H9 (cell line): ENCODE measurements at regions not wholly inside any gene's neighbourhood (a gene's known extent, or its start where the extent isn't known, plus 50 kb on each side); places are given as distances from the start of the nearest gene placed in this dataset.

Experiments
- DNase-seq: peaks from one replicate; pipeline ENCODE4 v3.0.0-alpha.2; 2017
- H2AFZ ChIP-seq: one replicate; pipeline ENCODE4 v1.6.1; 2013; ENCODE audit warnings: mild to moderate bottlenecking, low read length, control low read depth, moderate library complexity
- H2AK5ac ChIP-seq: 2 replicates; pipeline ENCODE4 v1.6.1; 2013; ENCODE audit warnings: low read length, control low read depth, mixed read lengths; ENCODE audit not compliant: insufficient read length
- H2BK120ac ChIP-seq: one replicate; pipeline ENCODE4 v1.6.1; 2013; ENCODE audit warnings: low read depth, mild to moderate bottlenecking, low read length, control low read depth, inconsistent platforms; ENCODE audit not compliant: poor library complexity, severe bottlenecking
- H2BK12ac ChIP-seq: 2 replicates; pipeline ENCODE4 v1.6.1; 2013; ENCODE audit warnings: low read length, control low read depth, mixed read lengths, low read depth; ENCODE audit not compliant: insufficient read length
- H2BK15ac ChIP-seq: 2 replicates; pipeline ENCODE4 v1.6.1; 2013; ENCODE audit warnings: low read depth, low read length, control low read depth
- H2BK20ac ChIP-seq: one replicate; pipeline ENCODE4 v1.6.1; 2013; ENCODE audit warnings: low read depth, mild to moderate bottlenecking, low read length, control low read depth, inconsistent platforms; ENCODE audit not compliant: poor library complexity, severe bottlenecking
- H2BK5ac ChIP-seq: 2 replicates; pipeline ENCODE4 v1.6.1; 2013; ENCODE audit warnings: low read length, control low read depth, mixed read lengths; ENCODE audit not compliant: insufficient read length
- H3K14ac ChIP-seq: 2 replicates; pipeline ENCODE4 v1.6.1; 2013; ENCODE audit warnings: low read length, control low read depth; ENCODE audit not compliant: insufficient read depth
- H3K18ac ChIP-seq: 2 replicates; pipeline ENCODE4 v1.6.1; 2013; ENCODE audit warnings: low read depth, mild to moderate bottlenecking, mixed read lengths, low read length, control low read depth; ENCODE audit not compliant: insufficient read length
- H3K23ac ChIP-seq: 2 replicates; pipeline ENCODE4 v1.6.1; 2013; ENCODE audit warnings: low read length, control low read depth, mixed read lengths, low read depth; ENCODE audit not compliant: insufficient read length
- H3K23me2 ChIP-seq: 2 replicates; pipeline ENCODE4 v1.6.1; 2013; ENCODE audit warnings: low read depth, mild to moderate bottlenecking, mixed read lengths, low read length, control low read depth; ENCODE audit not compliant: insufficient read length, poor library complexity, severe bottlenecking
- H3K27ac ChIP-seq: 2 replicates; pipeline ENCODE4 v1.5.1; 2013; ENCODE audit warnings: low read length, control low read depth, mixed read lengths, low read depth; ENCODE audit not compliant: insufficient read length
- H3K27me3 ChIP-seq: 2 replicates; pipeline ENCODE4 v1.6.1; 2013; ENCODE audit warnings: low read length, control low read depth, inconsistent platforms; ENCODE audit not compliant: insufficient read depth
- H3K4ac ChIP-seq: 2 replicates; pipeline ENCODE4 v1.6.1; 2013; ENCODE audit warnings: low read depth, mild to moderate bottlenecking, control low read depth, inconsistent platforms, low read length, moderate library complexity
- H3K4me1 ChIP-seq: 2 replicates; pipeline ENCODE4 v1.6.1; 2013; ENCODE audit warnings: low read length, control low read depth, inconsistent platforms; ENCODE audit not compliant: insufficient read depth
- H3K4me2 ChIP-seq: 2 replicates; pipeline ENCODE4 v1.6.1; 2013; ENCODE audit warnings: low read length, control low read depth, mixed read lengths; ENCODE audit not compliant: insufficient read length, insufficient read depth
- H3K56ac ChIP-seq: 2 replicates; pipeline ENCODE4 v1.6.1; 2013; ENCODE audit warnings: low read depth, mild to moderate bottlenecking, mixed read lengths, low read length, control low read depth; ENCODE audit not compliant: insufficient read length
- H3K79me1 ChIP-seq: 2 replicates; pipeline ENCODE4 v1.6.1; 2013; ENCODE audit warnings: low read depth, mild to moderate bottlenecking, moderate library complexity, low read length, control low read depth, inconsistent platforms; ENCODE audit not compliant: insufficient read depth, poor library complexity, severe bottlenecking
- H3K79me2 ChIP-seq: 2 replicates; pipeline ENCODE4 v1.6.1; 2013; ENCODE audit warnings: low read length, control low read depth, inconsistent platforms; ENCODE audit not compliant: insufficient read depth
- H3K9ac ChIP-seq: 2 replicates; pipeline ENCODE4 v1.6.1; 2013; ENCODE audit warnings: low read length, control low read depth, mixed read lengths; ENCODE audit not compliant: insufficient read length; ENCODE audit errors: extremely low read depth
- H3K9me3 ChIP-seq: one replicate; pipeline ENCODE4 v1.6.1; 2013; ENCODE audit warnings: low read depth, low read length, inconsistent platforms; ENCODE audit not compliant: control insufficient read depth
- H3T11ph ChIP-seq: one replicate; pipeline ENCODE4 v1.6.1; 2013; ENCODE audit warnings: mild to moderate bottlenecking, low read length, control low read depth, inconsistent platforms
- H4K20me1 ChIP-seq: one replicate; pipeline ENCODE4 v1.6.1; 2013; ENCODE audit not compliant: control insufficient read depth, insufficient read length, insufficient read depth
- H4K5ac ChIP-seq: 2 replicates; pipeline ENCODE4 v1.6.1; 2013; ENCODE audit warnings: low read depth, mild to moderate bottlenecking, mixed read lengths, low read length, control low read depth; ENCODE audit not compliant: insufficient read length
- H4K8ac ChIP-seq: replicated peaks from 2 replicates; pipeline ENCODE4 v1.6.1; 2013; ENCODE audit warnings: low read length, control low read depth, mixed read lengths, low read depth; ENCODE audit not compliant: insufficient read length
- H4K91ac ChIP-seq: 2 replicates; pipeline ENCODE4 v1.6.1; 2013; ENCODE audit warnings: low read depth, mild to moderate bottlenecking, moderate library complexity, mixed read lengths, low read length, control low read depth; ENCODE audit not compliant: insufficient read length
- H3K27ac Mint-ChIP-seq, 3 experiments: 2 replicates in 2 of 3; 3 replicates in 1 of 3; pipeline ENCODE4 v1.8.0; 2020 to 2021; ENCODE audit warnings: mixed read lengths in 3 of 3, mild to moderate bottlenecking in 1 of 3, moderate library complexity in 1 of 3
- H3K27me3 Mint-ChIP-seq: 2 replicates; pipeline ENCODE4 v1.8.0; 2021; ENCODE audit warnings: low read depth, mild to moderate bottlenecking, moderate library complexity, mixed read lengths
- H3K36me3 Mint-ChIP-seq, 3 experiments: 2 replicates in 2 of 3; 3 replicates in 1 of 3; pipeline ENCODE4 v1.8.0; 2020 to 2021; ENCODE audit warnings: low read depth in 3 of 3, mixed read lengths in 3 of 3; ENCODE audit not compliant: insufficient read depth in 1 of 3
- H3K4me1 Mint-ChIP-seq, 2 experiments: 2 replicates each; pipeline ENCODE4 v1.8.0; 2020; ENCODE audit warnings: mixed read lengths in 2 of 2
- H3K4me3 Mint-ChIP-seq, 2 experiments: 2 replicates in 1 of 2; 3 replicates in 1 of 2; pipeline ENCODE4 v1.8.0; 2020 to 2021; ENCODE audit warnings: mild to moderate bottlenecking in 2 of 2, mixed read lengths in 2 of 2, moderate library complexity in 1 of 2
- H3K9me3 Mint-ChIP-seq, 2 experiments: 2 replicates in 1 of 2; 3 replicates in 1 of 2; pipeline ENCODE4 v1.8.0; 2020; ENCODE audit warnings: mild to moderate bottlenecking in 2 of 2, mixed read lengths in 2 of 2, moderate library complexity in 1 of 2
- CTCF ChIP-seq: fragments of 200-600 bp; sonication (generic); conservative IDR thresholded peaks from 3 replicates; pipeline ENCODE4 v1.8.0; 2021; ENCODE audit warnings: antibody characterized with exemption, mild to moderate bottlenecking

- no peak overlapping the region for H3K4me3 Mint-ChIP-seq
- Histone ChIP-seq H3K23ac (no peak overlapping the region), H3K9ac (no peak overlapping the region), H4K20me1 (no peaks in the 10 kb centered on the region), H3K4me2 (no peak overlapping the region), H4K8ac (no peak overlapping the region), H3K56ac (no peak overlapping the region), H3K79me2 (no peaks in the 10 kb centered on the region), H2AK5ac (no peak overlapping the region), H2BK5ac (no peak overlapping the region), H2BK12ac (no peak overlapping the region), H2BK20ac (no peak overlapping the region), H4K5ac (no peak overlapping the region), H3K27me3 (no peaks in the 10 kb centered on the region), H2BK15ac (no peak overlapping the region), H3T11ph (no peak overlapping the region), H3K79me1 (no peaks in the 10 kb centered on the region), H4K91ac (no peak overlapping the region), H2BK120ac (no peak overlapping the region), H3K23me2 (no peaks in the 10 kb centered on the region), H3K14ac (no peak overlapping the region), H3K18ac (no peak overlapping the region), H2AFZ (no peak overlapping the region), H3K9me3 (no peaks in the 10 kb centered on the region), H3K4me1 (no peaks in the 10 kb centered on the region; the same call in 1 of the 2 replicates), H3K4ac (no peak overlapping the region), H3K27ac (no peak overlapping the region)
- no peak for TF ChIP-seq CTCF
- peaks cover 0 to 9% of the 10 kb centered on the region in 2 experiments; a peak in 2 of 4 replicates for H3K4me1 Mint-ChIP-seq
- H3K27me3 Mint-ChIP-seq: no peaks in the 10 kb centered on the region
- no peak for DNase-seq
- H3K9me3 Mint-ChIP-seq: peaks cover 7 to 11% of the 10 kb centered on the region in 2 experiments; a peak in 4 of 5 replicates
- no peak overlapping the region for H3K27ac Mint-ChIP-seq
- peaks cover 3 to 11% (median 11%) of the 10 kb centered on the region in 3 experiments; a peak in 6 of 7 replicates for H3K36me3 Mint-ChIP-seq
These were observed 184.5 kb downstream of the CPEB2 start for GRCh38 chr4:15186806-15187205.
